Duodenal mucosa (tissue), 2 donors: ENCODE measurements at regions not wholly inside any gene's neighbourhood (a gene's known extent, or its start where the extent isn't known, plus 50 kb on each side); places are given as distances from the start of the nearest gene placed in this dataset.

Source experiments
- H3K27ac ChIP-seq: one replicate; pipeline ENCODE4 v1.7.0; 2013; ENCODE audit warnings: low read depth, low read length
- H3K27me3 ChIP-seq, 2 donors: one replicate each; pipeline ENCODE4 v1.7.0; 2013; ENCODE audit warnings: low read length in 2 of 2, control low read depth in 1 of 2; ENCODE audit not compliant: insufficient read depth in 2 of 2, control insufficient read depth in 1 of 2
- H3K36me3 ChIP-seq, 2 donors: one replicate each; pipeline ENCODE4 v1.7.0; 2013; ENCODE audit warnings: low read length in 2 of 2, control low read depth in 1 of 2; ENCODE audit not compliant: insufficient read depth in 2 of 2, control insufficient read depth in 1 of 2
- H3K4me1 ChIP-seq, 2 donors: one replicate each; pipeline ENCODE4 v1.7.0; 2013; ENCODE audit warnings: low read length in 2 of 2, control low read depth in 1 of 2; ENCODE audit not compliant: insufficient read depth in 2 of 2, control insufficient read depth in 1 of 2
- H3K4me3 ChIP-seq, 2 donors: one replicate each; pipeline ENCODE4 v1.7.0; 2013; ENCODE audit warnings: low read length in 2 of 2, low read depth in 1 of 2
- H3K9ac ChIP-seq, 2 donors: one replicate each; pipeline ENCODE4 v1.7.0; 2013; ENCODE audit warnings: low read length in 2 of 2, low read depth in 1 of 2
- H3K9me3 ChIP-seq, 2 donors: one replicate each; pipeline ENCODE4 v1.7.0; 2013; ENCODE audit warnings: low read length in 2 of 2, control low read depth in 1 of 2; ENCODE audit not compliant: control insufficient read depth in 1 of 2

GRCh38 chr11:87438416-87438815 is 400.7 kb downstream of the TMEM135 start:
- Histone ChIP-seq H3K9ac (no peak overlapping the region), H3K36me3 (no peaks in the 10 kb centered on the region), H3K4me1 (no peaks in the 10 kb centered on the region), H3K9me3 (no peaks in the 10 kb centered on the region), H3K27me3 (no peaks in the 10 kb centered on the region), H3K27ac (no peak overlapping the region), H3K4me3 (no peak overlapping the region)

- Histone ChIP-seq H3K4me1 (no peaks in the 10 kb centered on the region), H3K4me3 (no peak overlapping the region), H3K9me3 (no peaks in the 10 kb centered on the region), H3K9ac (no peak overlapping the region), H3K27ac (no peak overlapping the region), H3K27me3 (no peaks in the 10 kb centered on the region), H3K36me3 (no peaks in the 10 kb centered on the region)
These were observed 400.1 kb downstream of the TMEM135 start for GRCh38 chr11:87437844-87438223.

- Histone ChIP-seq H3K4me1 (no peaks in the 10 kb centered on the region), H3K9ac (no peak overlapping the region), H3K4me3 (no peak overlapping the region), H3K27me3 (no peaks in the 10 kb centered on the region), H3K27ac (no peak overlapping the region), H3K9me3 (no peaks in the 10 kb centered on the region), H3K36me3 (no peaks in the 10 kb centered on the region)
These were observed 399.6 kb downstream of the TMEM135 start for GRCh38 chr11:87437133-87437843.

- Histone ChIP-seq H3K4me1 (no peaks in the 10 kb centered on the region), H3K27ac (no peak overlapping the region), H3K36me3 (no peaks in the 10 kb centered on the region), H3K9me3 (no peaks in the 10 kb centered on the region), H3K27me3 (no peaks in the 10 kb centered on the region), H3K4me3 (no peak overlapping the region), H3K9ac (no peak overlapping the region)
These were observed 394.3 kb downstream of the TMEM135 start for GRCh38 chr11:87432022-87432421.

- Histone ChIP-seq H3K9me3 (no peaks in the 10 kb centered on the region), H3K27ac (no peak overlapping the region), H3K36me3 (no peaks in the 10 kb centered on the region), H3K9ac (no peak overlapping the region), H3K27me3 (no peaks in the 10 kb centered on the region), H3K4me1 (no peaks in the 10 kb centered on the region), H3K4me3 (no peak overlapping the region)
These were observed 393.7 kb downstream of the TMEM135 start for GRCh38 chr11:87431392-87431791.

- Histone ChIP-seq H3K27me3 (no peaks in the 10 kb centered on the region), H3K9ac (no peak overlapping the region), H3K4me1 (no peaks in the 10 kb centered on the region), H3K36me3 (no peaks in the 10 kb centered on the region), H3K27ac (no peak overlapping the region), H3K4me3 (no peak overlapping the region), H3K9me3 (no peaks in the 10 kb centered on the region)
These were observed 393.1 kb downstream of the TMEM135 start for GRCh38 chr11:87430821-87431220.

DNA sequence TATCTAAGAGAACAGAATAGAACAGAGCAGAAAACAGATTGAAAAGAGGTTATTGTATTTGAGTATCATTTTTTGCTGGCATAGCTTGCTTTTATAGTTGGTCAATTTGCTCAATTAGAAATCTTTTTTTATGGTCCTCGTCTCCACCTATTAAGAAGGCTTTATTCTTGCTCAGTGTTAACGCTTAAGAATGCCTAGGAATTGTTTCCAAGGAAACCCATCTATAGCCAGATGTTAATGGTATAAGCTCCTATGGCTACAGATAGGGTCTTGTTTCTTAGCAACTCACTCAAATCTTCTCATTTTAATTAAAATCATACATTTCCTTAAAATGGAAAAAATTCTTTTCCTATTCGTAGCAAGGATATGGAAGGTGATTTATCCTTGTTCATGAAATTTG is 392.3 kb downstream of the TMEM135 start:
- Histone ChIP-seq H3K27ac (no peak overlapping the region), H3K4me3 (no peak overlapping the region), H3K36me3 (no peaks in the 10 kb centered on the region), H3K9ac (no peak overlapping the region), H3K4me1 (no peaks in the 10 kb centered on the region), H3K9me3 (no peaks in the 10 kb centered on the region), H3K27me3 (no peaks in the 10 kb centered on the region)

DNA sequence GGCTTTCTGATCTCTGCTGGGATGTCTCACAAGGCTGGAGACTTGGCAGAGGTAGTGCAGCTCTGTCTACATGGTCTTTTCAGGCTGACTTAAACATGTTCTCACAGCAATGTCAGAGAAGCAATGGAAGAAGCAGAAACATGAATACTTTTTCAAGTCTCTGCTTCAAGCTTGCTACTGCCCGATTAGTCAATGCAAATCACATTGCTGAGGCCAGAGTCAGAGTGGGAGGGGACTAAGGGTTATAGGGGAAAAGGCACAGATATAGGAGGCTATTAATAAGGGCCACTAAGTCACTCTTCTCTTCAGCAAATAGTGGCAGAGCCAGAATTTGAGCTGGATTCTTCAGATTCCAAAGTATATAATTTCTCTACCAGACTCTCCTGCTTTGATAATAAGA is 390.5 kb downstream of the TMEM135 start:
- no peak overlapping the region for H3K27ac ChIP-seq
- H3K4me3 ChIP-seq: no peak overlapping the region
- H3K4me1 ChIP-seq: no peaks in the 10 kb centered on the region
- H3K9ac ChIP-seq: no peak overlapping the region
- H3K27me3 ChIP-seq: no peaks in the 10 kb centered on the region
- H3K36me3 ChIP-seq: no peaks in the 10 kb centered on the region
- H3K9me3 ChIP-seq: no peaks in the 10 kb centered on the region

GRCh38 chr11:87425943-87426342 is 388.2 kb downstream of the TMEM135 start:
- Histone ChIP-seq H3K36me3 (no peaks in the 10 kb centered on the region), H3K9me3 (no peaks in the 10 kb centered on the region), H3K9ac (no peak overlapping the region), H3K27me3 (no peaks in the 10 kb centered on the region), H3K4me3 (no peak overlapping the region), H3K4me1 (no peaks in the 10 kb centered on the region), H3K27ac (no peak overlapping the region)

DNA sequence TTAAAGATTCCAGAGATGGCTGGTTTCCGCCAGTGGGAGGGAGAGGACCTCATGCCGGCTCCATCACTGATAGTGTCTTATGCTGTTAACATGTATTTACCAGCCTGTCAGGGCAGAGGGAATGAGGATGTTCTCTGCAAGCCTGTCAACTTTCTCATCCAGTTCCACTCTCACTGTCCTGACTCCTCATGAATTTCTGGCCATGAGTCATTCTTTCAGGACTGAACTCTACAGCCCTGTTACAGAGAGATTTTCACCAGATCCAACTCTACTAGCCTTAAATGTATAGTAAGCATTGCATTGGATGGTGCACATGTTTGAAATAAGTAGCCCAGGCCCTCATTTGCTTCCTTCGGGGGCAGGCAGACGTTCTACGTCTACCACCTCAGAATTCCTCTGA is 387.7 kb downstream of the TMEM135 start:
- Histone ChIP-seq H3K4me1 (no peaks in the 10 kb centered on the region), H3K9me3 (no peaks in the 10 kb centered on the region), H3K36me3 (no peaks in the 10 kb centered on the region), H3K27me3 (no peaks in the 10 kb centered on the region), H3K4me3 (no peak overlapping the region), H3K9ac (no peak overlapping the region), H3K27ac (no peak overlapping the region)

DNA sequence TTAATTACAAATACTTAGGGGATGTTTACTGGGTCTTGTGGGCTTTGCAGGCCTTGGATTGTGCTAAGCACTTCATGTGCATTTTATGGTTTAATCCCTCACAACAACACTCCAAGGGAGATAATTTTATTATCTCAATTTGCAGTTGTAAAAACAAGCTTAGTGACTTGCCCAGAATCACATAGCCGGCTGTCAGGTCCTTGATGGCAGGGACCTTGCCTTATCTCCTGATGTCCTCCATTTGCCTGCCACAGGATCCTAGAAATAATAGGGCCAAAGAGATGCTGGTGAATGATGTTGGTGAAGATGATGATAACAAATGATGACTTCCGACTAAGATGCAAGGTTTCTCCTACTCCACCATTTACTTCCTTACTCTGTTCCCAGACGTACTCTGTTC is 385.4 kb downstream of the TMEM135 start:
- Histone ChIP-seq H3K27me3 (no peaks in the 10 kb centered on the region), H3K9ac (no peak overlapping the region), H3K36me3 (no peaks in the 10 kb centered on the region), H3K4me3 (no peak overlapping the region), H3K27ac (no peak overlapping the region), H3K9me3 (no peaks in the 10 kb centered on the region), H3K4me1 (no peaks in the 10 kb centered on the region)
